ENCODE measurements at regions not wholly inside any gene's neighbourhood (a gene's known extent, or its start where the extent isn't known, plus 50 kb on each side); places are given as distances from the start of the nearest gene placed in this dataset.

GRCh38 chr4:186848437-186848836 lies 124.8 kb upstream of the FAT1 start:
- no peaks in the 10 kb centered on the region for H3K79me2 ChIP-seq (ENCODE audit: insufficient read depth, low read length)
- H3K4me3 ChIP-seq (replicated peaks in 1 of 3; ENCODE audit: insufficient read depth in 1 of 3, low read depth in 2 of 3, low read length in 3 of 3), result no peak overlapping the region
- H3K27me3 ChIP-seq (ENCODE audit: control insufficient read depth in 1 of 2, insufficient read depth in 2 of 2, low read length in 2 of 2), result peaks cover 0 to 8% of the 10 kb centered on the region in 2 experiments; a peak in 1 of 5 replicates
- intact Hi-C loops (cut with micrococcal nuclease; ENCODE audit: unreplicated experiment) (no loop called here), in situ Hi-C loops (cut with HindIII; ENCODE audit: extremely low pct_ligation_motif_present, low pct_unique_long_range_greater_than_20kb) (no loop called here)
- H3K4me2 ChIP-seq (ENCODE audit: low read depth, low read length), result no peak overlapping the region
- H3K9ac ChIP-seq (ENCODE audit: insufficient read depth, low read depth, low read length), result no peak overlapping the region
- ATAC-seq (no peak), DNase-seq (ENCODE audit: low spot score) (no peak), FAIRE-seq (no peak)
- no peaks in the 10 kb centered on the region for H4K20me1 ChIP-seq (ENCODE audit: insufficient read depth, low read length)
- H3K9me3 ChIP-seq (ENCODE audit: low read length), result no peaks in the 10 kb centered on the region
- H3K36me3 ChIP-seq (replicated peaks in 1 of 2; ENCODE audit: control insufficient read depth in 1 of 2, insufficient read depth in 2 of 2, low read length in 2 of 2), result no peaks in the 10 kb centered on the region
- ChIA-PET CTCF (ENCODE audit: low intra/inter-chr PET ratio, low total read pairs) (no interaction called here), POLR2A (no interaction called here)
- no peak overlapping the region for H2AFZ ChIP-seq (ENCODE audit: low read length)
- TF ChIP-seq SP140L (CRISPR knock-in tag; IDR thresholded peaks at IDR 0.05; ENCODE audit: borderline replicate concordance) (no peak), CREB1 (IDR thresholded peaks at IDR 0.05) (no peak), CREB1 (CRISPR knock-in tag; IDR thresholded peaks at IDR 0.05) (no peak), IRX3 (CRISPR knock-in tag; IDR thresholded peaks at IDR 0.05; ENCODE audit: borderline replicate concordance, low read depth) (no peak), ZNF33B (CRISPR knock-in tag; IDR thresholded peaks at IDR 0.05) (no peak), PTBP1 (IDR thresholded peaks at IDR 0.05; ENCODE audit: low read depth, low read length, poor library complexity, severe bottlenecking) (no peak), TAF15 (IDR thresholded peaks at IDR 0.05; ENCODE audit: low read depth, low read length, poor library complexity, severe bottlenecking) (no peak), CENPT (CRISPR knock-in tag; IDR thresholded peaks at IDR 0.05; ENCODE audit: low read depth) (no peak), TAF1 (CRISPR knock-in tag; IDR thresholded peaks at IDR 0.05) (no peak), SALL1 (CRISPR knock-in tag; IDR thresholded peaks at IDR 0.05) (no peak)
- H3K27ac ChIP-seq (ENCODE audit: extremely low read length, insufficient read depth, low read length), result no peak overlapping the region
- no TSS peak for BruUV-seq (replicated peaks)
- H3K4me1 ChIP-seq (ENCODE audit: insufficient read depth, low read length), result peaks cover 54% of the 10 kb centered on the region
